ENCODE measurements at regions not wholly inside any gene's neighbourhood (a gene's known extent, or its start where the extent isn't known, plus 50 kb on each side); places are given as distances from the start of the nearest gene placed in this dataset.

DNA sequence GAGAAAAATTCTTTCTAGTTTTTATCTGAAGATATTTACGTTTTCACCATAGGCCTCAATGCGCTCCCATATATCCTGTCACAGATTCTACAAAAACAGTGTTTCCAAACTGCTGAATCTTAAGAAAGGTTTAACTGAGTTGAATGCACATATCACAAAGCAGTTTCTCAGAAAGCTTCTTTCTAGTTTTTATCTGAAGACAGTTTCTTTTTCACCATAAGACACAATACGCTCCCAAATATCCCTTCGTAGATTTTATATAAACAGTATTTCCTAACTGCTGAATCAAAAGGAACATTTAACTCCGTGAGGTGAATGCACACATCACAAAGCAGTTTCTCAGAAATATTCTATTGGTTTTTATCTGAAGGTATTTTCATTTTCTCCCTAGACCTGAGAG, 385.5 kb downstream of the ALG10 start:
- TF ChIP-seq, protein P1, sequence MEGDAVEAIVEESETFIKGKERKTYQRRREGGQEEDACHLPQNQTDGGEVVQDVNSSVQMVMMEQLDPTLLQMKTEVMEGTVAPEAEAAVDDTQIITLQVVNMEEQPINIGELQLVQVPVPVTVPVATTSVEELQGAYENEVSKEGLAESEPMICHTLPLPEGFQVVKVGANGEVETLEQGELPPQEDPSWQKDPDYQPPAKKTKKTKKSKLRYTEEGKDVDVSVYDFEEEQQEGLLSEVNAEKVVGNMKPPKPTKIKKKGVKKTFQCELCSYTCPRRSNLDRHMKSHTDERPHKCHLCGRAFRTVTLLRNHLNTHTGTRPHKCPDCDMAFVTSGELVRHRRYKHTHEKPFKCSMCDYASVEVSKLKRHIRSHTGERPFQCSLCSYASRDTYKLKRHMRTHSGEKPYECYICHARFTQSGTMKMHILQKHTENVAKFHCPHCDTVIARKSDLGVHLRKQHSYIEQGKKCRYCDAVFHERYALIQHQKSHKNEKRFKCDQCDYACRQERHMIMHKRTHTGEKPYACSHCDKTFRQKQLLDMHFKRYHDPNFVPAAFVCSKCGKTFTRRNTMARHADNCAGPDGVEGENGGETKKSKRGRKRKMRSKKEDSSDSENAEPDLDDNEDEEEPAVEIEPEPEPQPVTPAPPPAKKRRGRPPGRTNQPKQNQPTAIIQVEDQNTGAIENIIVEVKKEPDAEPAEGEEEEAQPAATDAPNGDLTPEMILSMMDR (IDR thresholded peaks at IDR 0.05), result no peak
- no peak for TF ChIP-seq POLR2A (IDR thresholded peaks at IDR 0.05)
- TF ChIP-seq EP300 (IDR thresholded peaks at IDR 0.05), result no peak
